ENCODE measurements at regions not wholly inside any gene's neighbourhood (a gene's known extent, or its start where the extent isn't known, plus 50 kb on each side); places are given as distances from the start of the nearest gene placed in this dataset.

DNA sequence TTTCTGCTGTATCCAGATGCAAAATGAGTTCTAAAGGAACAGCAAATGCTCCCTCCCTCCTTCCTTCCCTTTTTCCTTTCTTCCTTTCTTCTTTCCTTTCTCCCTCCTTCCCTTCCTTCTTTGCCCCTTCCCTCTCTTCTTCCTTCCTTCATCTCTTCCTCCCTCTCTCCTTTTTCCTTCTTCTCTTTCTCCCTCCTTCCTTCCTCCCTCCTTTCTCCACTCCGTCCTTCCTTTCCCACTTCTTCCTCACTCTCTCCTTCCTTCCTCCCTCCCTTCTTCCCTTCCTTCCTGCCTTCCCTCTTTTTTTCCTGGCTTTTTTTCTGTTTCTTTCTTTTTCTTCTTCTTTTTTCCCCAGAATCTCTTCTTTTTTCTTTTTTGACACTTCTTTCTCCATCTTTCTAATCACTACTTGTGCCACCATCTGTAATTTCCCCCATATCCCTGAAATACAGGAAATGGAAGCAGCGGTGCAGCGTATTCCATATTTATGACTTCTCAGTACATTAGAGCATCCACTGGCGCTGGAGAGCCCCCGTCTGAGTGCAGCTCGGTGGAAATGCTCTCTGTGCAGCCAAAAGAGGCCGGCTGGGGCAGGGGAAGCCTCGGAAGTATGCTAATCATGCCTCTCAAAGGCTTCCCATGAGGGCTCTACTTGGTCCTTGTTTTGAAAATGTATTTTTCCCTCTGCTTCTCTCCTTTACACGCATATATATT, 275.6 kb downstream of the TSHZ3 start:
- Mint-ChIP-seq H3K9me3 (no peaks in the 10 kb centered on the region), H3K4me1 (no peaks in the 10 kb centered on the region), H3K27me3 (peaks cover 16% of the 10 kb centered on the region), H3K4me3 (no peak overlapping the region), H3K27ac (no peak overlapping the region), H3K36me3 (no peaks in the 10 kb centered on the region)
- no peak for DNase-seq
- CTCF ChIA-PET, result no interaction called here

DNA sequence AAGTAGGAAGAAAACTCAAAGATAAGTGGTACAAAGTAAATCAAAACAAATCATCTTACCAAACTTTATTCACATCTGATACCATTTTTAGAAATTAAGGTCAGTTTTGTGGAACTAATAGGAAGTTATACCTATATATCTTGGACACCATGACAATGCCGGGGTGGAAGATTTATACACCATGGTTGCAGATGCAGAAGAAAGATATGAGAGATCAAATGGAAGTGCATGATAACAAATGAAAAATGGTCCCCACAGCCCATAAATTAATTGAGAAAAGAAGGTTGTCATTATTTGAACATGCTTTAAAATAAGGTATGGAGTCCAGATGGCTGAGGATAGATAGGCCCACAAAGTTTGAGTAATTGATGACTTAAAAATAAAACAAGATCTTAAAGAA, 276.8 kb downstream of the TSHZ3 start:
- Mint-ChIP-seq H3K36me3 (no peaks in the 10 kb centered on the region), H3K4me1 (no peaks in the 10 kb centered on the region), H3K27ac (no peak overlapping the region), H3K9me3 (no peaks in the 10 kb centered on the region), H3K27me3 (peaks cover 16% of the 10 kb centered on the region), H3K4me3 (no peak overlapping the region)
- DNase-seq, result no peak
- CTCF ChIA-PET, result no interaction called here

DNA sequence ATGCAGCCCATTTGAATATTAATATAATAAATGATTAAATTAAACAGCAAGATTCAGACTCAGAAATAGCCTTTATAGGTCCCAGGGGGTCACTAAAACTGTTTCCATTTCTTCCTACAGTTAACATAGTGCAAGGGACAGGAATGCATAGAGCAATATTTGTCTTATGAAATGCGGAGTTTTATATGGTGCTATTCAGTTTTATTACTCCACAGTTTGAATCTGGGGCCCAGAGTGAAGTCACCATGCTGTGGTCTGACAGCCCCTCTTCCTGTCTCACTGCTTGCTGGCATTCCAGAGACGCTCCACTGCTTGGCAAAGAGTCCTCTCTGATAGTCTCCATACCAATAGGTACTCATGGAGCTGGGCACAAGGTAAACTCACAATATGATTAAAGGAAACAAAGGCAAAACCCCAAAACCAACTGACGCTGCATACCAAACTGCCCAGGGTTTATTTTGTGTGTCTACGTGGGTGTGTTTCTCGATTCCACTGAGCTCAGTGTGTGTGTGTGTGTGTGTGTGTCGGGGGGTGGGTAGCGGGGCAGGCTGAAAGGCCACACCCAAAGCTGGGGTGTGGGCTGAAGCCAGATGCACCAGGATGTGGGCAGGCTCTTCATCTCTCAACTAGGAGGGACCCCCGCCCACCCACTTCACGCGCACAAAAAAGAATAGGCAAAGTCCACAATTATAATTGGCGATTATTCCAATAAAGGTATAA, 277.9 kb downstream of the TSHZ3 start:
- H3K36me3 Mint-ChIP-seq, result no peaks in the 10 kb centered on the region
- H3K27ac Mint-ChIP-seq, result no peak overlapping the region
- CTCF ChIA-PET, result no interaction called here
- no peak overlapping the region for H3K4me3 Mint-ChIP-seq
- no peaks in the 10 kb centered on the region for H3K9me3 Mint-ChIP-seq
- peaks cover 16% of the 10 kb centered on the region for H3K27me3 Mint-ChIP-seq
- no peaks in the 10 kb centered on the region for H3K4me1 Mint-ChIP-seq
- no peak for DNase-seq

DNA sequence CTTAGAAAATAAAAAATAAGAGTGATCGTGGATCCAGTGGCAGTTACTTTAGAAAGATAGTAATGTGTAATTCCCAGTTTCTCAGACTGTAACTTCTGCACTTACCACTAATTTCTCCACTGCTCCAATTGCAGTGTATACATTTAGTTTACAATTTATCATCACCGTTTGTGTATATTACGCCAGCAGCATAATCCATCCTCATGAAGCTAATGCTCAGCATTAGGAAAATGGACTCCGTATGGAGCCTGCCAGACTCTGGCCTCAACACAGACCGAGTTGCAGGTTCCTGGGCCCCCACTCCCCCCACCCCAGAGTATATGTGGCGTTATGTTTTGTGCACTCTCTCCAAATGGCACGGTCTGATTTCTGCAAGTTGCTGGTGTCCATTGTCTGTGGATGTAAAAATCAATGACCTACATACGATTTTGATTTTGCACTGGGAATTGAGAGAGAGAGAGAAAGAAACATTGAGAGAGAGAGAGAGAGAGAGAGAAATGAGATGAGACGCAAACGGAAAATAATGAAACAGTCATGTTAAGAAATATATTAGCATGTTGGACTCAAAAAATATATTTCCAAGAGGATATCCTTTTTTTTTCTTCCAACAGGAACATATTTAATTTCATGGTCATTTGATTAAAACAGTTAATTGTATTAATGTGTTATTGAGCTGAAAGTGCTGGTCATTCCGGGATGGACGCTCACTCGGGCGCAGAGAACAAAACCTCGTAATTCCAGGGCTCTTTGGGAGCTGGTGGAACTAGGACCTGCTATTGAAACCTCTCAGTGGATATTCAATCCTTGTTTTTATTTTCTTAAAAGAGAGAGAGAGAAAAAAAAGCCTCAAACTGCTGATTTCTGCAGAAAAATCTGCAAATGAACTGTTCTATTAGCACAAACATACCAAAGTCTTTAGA, 278.8 kb downstream of the TSHZ3 start:
- CTCF ChIA-PET, result no interaction called here
- H3K4me1 Mint-ChIP-seq, result no peaks in the 10 kb centered on the region
- DNase-seq, result no peak
- no peaks in the 10 kb centered on the region for H3K36me3 Mint-ChIP-seq
- peaks cover 16% of the 10 kb centered on the region for H3K27me3 Mint-ChIP-seq
- H3K9me3 Mint-ChIP-seq, result no peaks in the 10 kb centered on the region
- H3K4me3 Mint-ChIP-seq, result no peak overlapping the region
- H3K27ac Mint-ChIP-seq, result no peak overlapping the region

DNA sequence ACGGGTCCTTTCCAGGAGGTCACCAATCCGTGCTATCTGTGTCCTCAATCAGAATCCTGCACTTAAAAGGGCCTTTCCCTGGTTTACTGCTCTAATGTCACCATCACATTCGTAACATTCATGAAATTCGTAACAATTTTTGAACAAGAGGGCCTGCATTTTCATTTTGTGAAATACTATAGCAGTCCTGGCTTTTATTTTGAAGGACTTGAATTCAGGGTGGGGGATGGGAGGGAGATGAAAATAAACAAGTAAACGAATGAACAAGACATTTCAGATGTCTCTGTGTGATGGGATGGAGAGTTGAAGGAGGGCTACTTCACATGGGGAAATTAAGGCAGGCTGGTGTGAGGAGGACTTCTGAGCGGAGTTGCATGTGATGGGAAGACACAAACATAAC, 281.0 kb downstream of the TSHZ3 start:
- no peaks in the 10 kb centered on the region for H3K9me3 Mint-ChIP-seq
- CTCF ChIA-PET, result no interaction called here
- H3K27me3 Mint-ChIP-seq, result peaks cover 8% of the 10 kb centered on the region
- no peak for DNase-seq
- H3K36me3 Mint-ChIP-seq, result no peaks in the 10 kb centered on the region
- no peaks in the 10 kb centered on the region for H3K4me1 Mint-ChIP-seq
- H3K27ac Mint-ChIP-seq, result no peak overlapping the region
- no peak overlapping the region for H3K4me3 Mint-ChIP-seq

DNA sequence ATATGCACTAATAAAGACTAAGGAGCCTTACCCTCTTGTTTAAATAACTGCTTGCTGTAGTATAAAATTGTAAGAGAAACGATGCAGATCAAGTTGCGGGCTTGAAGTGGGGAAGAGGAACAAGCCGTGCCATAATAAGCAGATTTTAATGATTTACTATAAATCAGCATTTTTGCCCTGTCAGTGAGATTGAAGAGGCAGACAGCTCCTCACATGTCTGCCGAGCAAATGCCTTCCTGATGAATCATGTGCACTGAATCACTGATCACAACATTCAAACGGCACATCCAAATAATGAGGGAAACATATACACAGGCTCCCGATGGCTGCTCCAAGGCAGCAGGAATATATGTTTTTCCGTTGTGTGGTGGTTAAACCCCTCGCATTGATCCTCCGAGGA, 282.9 kb downstream of the TSHZ3 start:
- Mint-ChIP-seq H3K36me3 (no peaks in the 10 kb centered on the region), H3K27me3 (peaks cover 2% of the 10 kb centered on the region), H3K9me3 (no peaks in the 10 kb centered on the region), H3K4me1 (no peaks in the 10 kb centered on the region), H3K4me3 (no peak overlapping the region), H3K27ac (no peak overlapping the region)
- CTCF ChIA-PET, result no interaction called here
- DNase-seq, result no peak

DNA sequence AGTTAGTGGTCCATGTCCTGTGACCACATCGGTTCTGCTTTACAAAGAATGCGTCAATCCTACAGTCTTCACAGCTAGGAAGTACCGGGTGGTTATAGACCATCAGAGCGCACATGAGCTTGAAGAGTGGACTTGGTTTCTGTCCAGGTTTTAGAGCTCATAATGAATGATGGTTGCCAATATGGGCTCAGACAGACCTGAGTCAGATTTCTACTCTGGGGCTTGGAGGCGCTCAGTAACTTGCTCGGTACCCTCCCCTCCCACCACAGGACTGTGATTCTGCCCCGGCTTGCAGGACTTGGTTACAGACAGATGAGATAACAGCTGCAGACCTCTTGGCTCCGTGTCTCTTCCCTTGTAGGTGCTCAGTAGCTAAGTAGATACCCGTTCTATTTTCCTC, 284.7 kb downstream of the TSHZ3 start:
- Mint-ChIP-seq H3K27me3 (no peaks in the 10 kb centered on the region), H3K4me3 (no peak overlapping the region), H3K27ac (no peak overlapping the region), H3K36me3 (no peaks in the 10 kb centered on the region), H3K9me3 (peaks cover 7% of the 10 kb centered on the region), H3K4me1 (no peaks in the 10 kb centered on the region)
- CTCF ChIA-PET, result no interaction called here
- DNase-seq, result no peak

DNA sequence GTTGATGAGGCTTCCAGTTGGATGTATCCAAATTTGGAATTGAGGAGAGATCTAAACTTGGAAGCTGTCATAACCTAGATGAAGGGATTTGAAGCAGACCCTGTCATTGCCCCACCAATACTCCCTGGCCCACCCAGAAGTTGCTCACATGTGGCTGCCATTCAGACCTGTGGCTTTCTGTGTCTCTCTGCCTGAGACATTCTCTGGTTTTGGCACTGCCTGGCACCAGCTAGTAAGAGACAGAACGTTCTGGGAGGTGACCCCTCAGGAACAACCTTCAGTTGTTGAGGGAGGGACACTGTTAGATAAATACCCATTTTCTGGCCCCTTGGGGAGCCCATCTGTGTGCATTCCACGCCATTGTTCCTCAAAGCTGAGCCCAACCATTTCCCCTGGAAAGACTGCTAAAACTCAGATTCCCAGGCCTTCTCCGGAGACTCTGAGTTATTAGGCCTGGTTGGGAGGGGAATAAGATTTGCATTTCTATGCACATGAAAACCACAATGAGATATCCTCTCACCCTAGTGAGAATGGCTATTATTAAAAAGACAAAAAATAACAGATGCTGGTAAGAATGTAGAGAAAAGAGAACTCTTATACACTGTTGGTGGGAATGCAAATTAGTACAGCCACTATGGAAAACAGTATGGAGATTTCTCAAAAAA, 290.4 kb downstream of the TSHZ3 start:
- H3K27me3 Mint-ChIP-seq, result peaks cover 12% of the 10 kb centered on the region
- no peaks in the 10 kb centered on the region for H3K36me3 Mint-ChIP-seq
- H3K4me3 Mint-ChIP-seq, result no peak overlapping the region
- no peak overlapping the region for H3K27ac Mint-ChIP-seq
- no peak for DNase-seq
- CTCF ChIA-PET, result no interaction called here
- peaks cover 7% of the 10 kb centered on the region for H3K9me3 Mint-ChIP-seq
- H3K4me1 Mint-ChIP-seq, result no peaks in the 10 kb centered on the region

DNA sequence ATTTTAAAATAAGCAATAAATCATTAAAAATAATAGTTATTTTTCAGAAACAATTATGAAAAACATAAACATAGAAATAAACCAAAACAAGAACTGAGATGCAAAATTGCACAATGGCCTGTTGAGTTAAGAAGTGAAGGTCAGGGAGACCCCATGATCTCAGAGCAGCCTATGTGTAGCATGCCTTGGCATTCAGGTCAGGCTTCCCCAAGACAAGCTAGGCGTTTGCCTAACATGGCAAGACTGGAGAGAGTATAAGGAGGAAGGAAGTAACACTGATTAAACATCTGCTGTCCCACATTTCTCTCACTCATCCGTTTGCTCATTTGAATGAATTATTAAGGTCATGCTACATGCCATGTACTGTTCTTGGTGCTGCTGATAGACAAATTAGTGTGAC, 291.8 kb downstream of the TSHZ3 start:
- no peak for DNase-seq
- CTCF ChIA-PET, result no interaction called here
- Mint-ChIP-seq H3K4me1 (no peaks in the 10 kb centered on the region), H3K27ac (no peak overlapping the region), H3K36me3 (no peaks in the 10 kb centered on the region), H3K9me3 (peaks cover 7% of the 10 kb centered on the region), H3K27me3 (peaks cover 12% of the 10 kb centered on the region), H3K4me3 (no peak overlapping the region)

DNA sequence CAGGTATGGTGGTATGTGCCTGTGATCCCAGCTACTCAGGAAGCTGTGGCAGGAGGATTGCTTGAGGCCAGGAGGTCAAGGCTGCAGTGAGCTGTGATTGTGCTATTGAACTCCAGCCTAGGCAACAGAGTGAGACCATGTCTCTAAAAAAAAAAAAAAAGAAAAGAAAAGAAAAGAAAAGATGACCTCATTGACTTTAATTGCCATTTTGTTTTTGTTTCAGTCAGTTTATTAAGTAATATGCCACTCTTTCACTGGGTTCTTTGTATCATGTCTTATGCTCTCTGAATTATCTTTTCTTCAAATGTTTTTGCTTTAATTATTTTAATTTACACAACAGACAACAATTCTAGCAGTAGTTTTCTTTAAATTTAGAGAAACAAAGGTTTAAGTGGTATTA, 293.8 kb downstream of the TSHZ3 start:
- CTCF ChIA-PET, result interaction anchor here (2.5 kb wide), 1 partner anchor 300 kb away, joined by 13 read pairs; no protein-coding TSS in a partner anchor

DNA sequence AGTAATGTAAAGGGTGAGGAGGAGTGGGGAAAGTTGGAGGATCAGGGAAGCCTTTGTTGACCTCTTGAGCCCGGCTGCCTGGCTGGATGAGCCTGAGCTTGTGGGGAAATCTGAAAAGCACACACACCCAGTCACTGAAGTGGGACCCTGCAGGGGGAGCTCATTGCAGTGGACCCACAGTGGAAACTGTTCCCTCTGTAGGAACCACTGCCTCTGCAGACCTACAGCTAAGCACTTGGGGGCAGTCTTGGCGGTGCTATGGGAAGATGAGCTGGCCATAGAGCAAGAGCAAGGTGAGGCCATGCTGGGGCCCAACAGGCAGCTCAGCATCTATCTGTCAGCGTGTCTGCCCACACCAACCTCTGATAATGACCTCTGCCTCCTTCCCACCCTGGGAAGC, 294.8 kb downstream of the TSHZ3 start:
- peak; percentile 47 for DNase-seq
- Mint-ChIP-seq H3K9me3 (no peaks in the 10 kb centered on the region), H3K4me3 (no peak overlapping the region), H3K36me3 (no peaks in the 10 kb centered on the region), H3K27ac (no peak overlapping the region), H3K27me3 (peaks cover 12% of the 10 kb centered on the region), H3K4me1 (no peaks in the 10 kb centered on the region)
- CTCF ChIA-PET, result interaction anchor here (1.0 to 2.5 kb wide), 3 partner anchors 301 to 1169 kb away, joined by 3 to 13 read pairs (median 3); no protein-coding TSS in a partner anchor

More for the DNA sequence above, 293.8 kb downstream of the TSHZ3 start:
- no peak for DNase-seq
- Mint-ChIP-seq H3K9me3 (no peaks in the 10 kb centered on the region), H3K27ac (no peak overlapping the region), H3K36me3 (no peaks in the 10 kb centered on the region), H3K27me3 (peaks cover 12% of the 10 kb centered on the region), H3K4me1 (no peaks in the 10 kb centered on the region), H3K4me3 (no peak overlapping the region)

DNA sequence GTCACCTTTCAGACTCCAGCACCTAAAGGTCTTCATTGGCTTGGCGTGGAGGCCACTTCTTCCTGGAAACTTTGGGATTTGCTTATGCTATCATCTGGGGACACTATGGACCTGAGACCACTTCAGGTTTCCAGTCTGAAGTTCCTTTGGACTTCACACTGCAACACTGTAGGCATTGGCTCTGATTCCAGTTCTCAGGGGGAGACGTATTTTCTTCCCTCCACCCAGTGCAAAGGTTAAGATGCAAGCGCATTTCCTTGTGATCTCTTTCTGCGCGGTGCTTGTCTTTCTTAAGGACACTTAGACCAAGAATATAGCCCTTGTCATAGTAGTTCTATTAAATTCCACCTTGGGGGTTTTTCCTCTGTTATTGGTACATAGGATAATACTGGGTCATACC, 299.8 kb downstream of the TSHZ3 start:
- Mint-ChIP-seq H3K27me3 (peaks cover under 1% of the 10 kb centered on the region), H3K9me3 (no peaks in the 10 kb centered on the region), H3K4me3 (no peak overlapping the region), H3K27ac (no peak overlapping the region), H3K36me3 (no peaks in the 10 kb centered on the region), H3K4me1 (no peaks in the 10 kb centered on the region)
- no peak for DNase-seq
- CTCF ChIA-PET, result no interaction called here

DNA sequence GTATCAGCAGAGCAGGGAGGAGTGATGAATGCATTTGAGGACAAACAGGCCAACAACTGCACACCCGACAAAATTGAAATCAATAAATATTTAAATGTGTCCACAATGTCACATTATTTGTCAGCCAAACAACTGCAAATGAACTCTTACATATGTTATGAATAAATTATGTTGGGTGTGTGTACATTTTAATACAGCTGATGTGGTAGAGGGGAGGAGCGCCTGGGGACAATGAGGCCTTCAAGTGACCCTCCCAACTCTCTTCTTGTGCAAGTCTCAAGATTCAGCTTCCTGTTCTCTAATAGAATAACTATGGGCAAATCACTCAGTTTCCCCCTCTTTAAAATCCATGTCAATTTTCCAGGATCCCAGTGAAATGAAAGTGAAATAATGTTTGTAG, 303.2 kb downstream of the TSHZ3 start:
- CTCF ChIA-PET, result no interaction called here
- Mint-ChIP-seq H3K9me3 (no peaks in the 10 kb centered on the region), H3K27ac (no peak overlapping the region), H3K36me3 (no peaks in the 10 kb centered on the region), H3K4me1 (no peaks in the 10 kb centered on the region), H3K27me3 (no peaks in the 10 kb centered on the region), H3K4me3 (no peak overlapping the region)
- DNase-seq, result no peak

DNA sequence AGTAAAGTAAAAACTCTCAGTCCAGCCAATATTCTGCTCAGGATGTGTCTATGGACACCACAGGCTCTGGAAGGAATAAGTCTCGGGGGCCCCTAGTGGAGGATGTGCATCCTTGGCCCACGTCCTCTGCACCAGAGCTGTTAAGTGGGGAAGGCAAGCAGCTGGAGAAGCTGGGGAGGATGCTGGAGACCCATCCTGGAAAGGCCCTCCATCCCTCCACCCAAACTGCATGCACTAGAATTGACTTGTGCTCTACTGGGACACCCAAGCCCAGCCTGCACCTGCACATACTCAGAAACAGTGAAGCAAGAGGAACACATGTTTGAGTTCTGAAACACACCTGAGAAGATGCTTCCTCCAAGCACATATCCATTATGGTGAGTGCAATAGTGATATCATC, 307.8 kb downstream of the TSHZ3 start:
- DNase-seq, result no peak
- no peaks in the 10 kb centered on the region for H3K9me3 Mint-ChIP-seq
- no peak overlapping the region for H3K27ac Mint-ChIP-seq
- CTCF ChIA-PET, result no interaction called here
- H3K36me3 Mint-ChIP-seq, result no peaks in the 10 kb centered on the region
- no peaks in the 10 kb centered on the region for H3K27me3 Mint-ChIP-seq
- H3K4me1 Mint-ChIP-seq, result no peaks in the 10 kb centered on the region
- no peak overlapping the region for H3K4me3 Mint-ChIP-seq
